DND-41 (cell line): ENCODE measurements at regions not wholly inside any gene's neighbourhood (a gene's known extent, or its start where the extent isn't known, plus 50 kb on each side); places are given as distances from the start of the nearest gene placed in this dataset.

Experiments used
- ATAC-seq: fragments of 200-7000 bp; cut with Tn5 transposase; 3 replicates; pipeline ENCODE4 v1.9.1; 2021; ENCODE audit warnings: low read depth; ENCODE audit not compliant: insufficient read depth
- DNase-seq: peaks from one replicate; pipeline ENCODE4 v3.0.0-alpha.2; 2020
- H2AFZ ChIP-seq: 2 replicates; pipeline ENCODE4 v1.6.0; 2012; ENCODE audit warnings: low read depth, low read length
- H3K27ac ChIP-seq: 2 replicates; pipeline ENCODE4 v1.5.1; 2012; ENCODE audit warnings: low read length, inconsistent platforms
- H3K27me3 ChIP-seq: fragments of 200-600 bp; sonication (generic); 2 replicates; pipeline ENCODE4 v1.6.0; 2012; ENCODE audit warnings: low read length, mild to moderate bottlenecking, inconsistent platforms; ENCODE audit not compliant: insufficient read depth, poor library complexity
- H3K36me3 ChIP-seq: 2 replicates; pipeline ENCODE4 v1.5.1; 2012; ENCODE audit warnings: low read length, inconsistent platforms; ENCODE audit not compliant: insufficient read depth
- H3K4me1 ChIP-seq: 2 replicates; pipeline ENCODE4 v1.5.1; 2012; ENCODE audit warnings: mild to moderate bottlenecking, low read length; ENCODE audit not compliant: insufficient read depth
- H3K4me2 ChIP-seq: 2 replicates; pipeline ENCODE4 v1.6.0; 2012; ENCODE audit warnings: mild to moderate bottlenecking, moderate library complexity, low read length, inconsistent platforms; ENCODE audit not compliant: insufficient read depth
- H3K4me3 ChIP-seq, 2 experiments: fragments of 200-600 bp in 1 of 2; shearing (Covaris generic) in 1 of 2; 2 replicates each; pipeline ENCODE4 v1.5.1; 2012 to 2016; ENCODE audit warnings: inconsistent platforms in 2 of 2, low read length in 2 of 2, mild to moderate bottlenecking in 2 of 2, low read depth in 1 of 2, moderate library complexity in 1 of 2
- H3K79me2 ChIP-seq: 2 replicates; pipeline ENCODE4 v1.6.0; 2012; ENCODE audit warnings: low read length, inconsistent platforms; ENCODE audit not compliant: insufficient read depth
- H3K9ac ChIP-seq: 2 replicates; pipeline ENCODE4 v1.6.0; 2012; ENCODE audit warnings: low read depth, mild to moderate bottlenecking, inconsistent platforms, low read length, moderate library complexity
- H3K9me3 ChIP-seq: 2 replicates; pipeline ENCODE4 v1.5.1; 2012; ENCODE audit warnings: low read length, moderate library complexity, mild to moderate bottlenecking, inconsistent platforms; ENCODE audit not compliant: insufficient read depth, severe bottlenecking
- H4K20me1 ChIP-seq: 2 replicates; pipeline ENCODE4 v1.6.0; 2012; ENCODE audit warnings: low read length; ENCODE audit not compliant: insufficient read depth
- EZH2 ChIP-seq: IDR thresholded peaks from 3 replicates; pipeline ENCODE4 v1.6.1; 2012; ENCODE audit warnings: borderline replicate concordance, low read depth, mild to moderate bottlenecking, moderate library complexity, low read length, inconsistent platforms; ENCODE audit not compliant: severe bottlenecking
- TF ChIP-seq, protein P1 (sequence below): IDR thresholded peaks from 2 replicates; pipeline ENCODE4 v1.5.1; 2012; ENCODE audit warnings: borderline replicate concordance, low read length, moderate library complexity, mild to moderate bottlenecking; ENCODE audit not compliant: poor library complexity, severe bottlenecking; ENCODE audit errors: extremely low read depth

DNA sequence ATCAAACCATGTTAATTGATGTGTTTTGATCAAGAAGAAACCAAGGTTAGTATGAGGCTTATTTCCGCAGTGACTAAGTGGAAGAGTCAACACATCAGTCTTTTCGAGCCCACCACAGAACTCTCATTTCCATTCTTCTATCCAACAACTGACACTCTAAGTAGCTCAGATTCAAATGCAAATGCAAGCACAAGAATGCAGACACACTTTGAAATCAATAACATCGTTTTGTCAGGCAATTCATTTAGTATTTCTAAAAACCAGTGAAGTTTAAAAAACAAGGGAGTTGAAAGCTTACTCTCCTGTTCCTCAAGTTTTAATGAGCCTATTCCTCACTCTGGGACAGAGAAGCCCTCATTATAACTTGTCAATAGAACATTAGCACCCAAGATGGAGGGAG lies 433.1 kb downstream of the ZIC3 start:
- DNase-seq (no peak), ATAC-seq (no peak)
- Histone ChIP-seq H3K9me3 (no peaks in the 10 kb centered on the region), H4K20me1 (no peaks in the 10 kb centered on the region), H3K4me2 (no peak overlapping the region), H3K27me3 (no peaks in the 10 kb centered on the region), H2AFZ (no peak overlapping the region), H3K36me3 (no peaks in the 10 kb centered on the region), H3K79me2 (no peaks in the 10 kb centered on the region), H3K4me3 (no peak overlapping the region), H3K4me1 (no peaks in the 10 kb centered on the region), H3K9ac (no peak overlapping the region), H3K27ac (no peak overlapping the region)
- TF ChIP-seq EZH2: no peak
- TF ChIP-seq, protein P1, sequence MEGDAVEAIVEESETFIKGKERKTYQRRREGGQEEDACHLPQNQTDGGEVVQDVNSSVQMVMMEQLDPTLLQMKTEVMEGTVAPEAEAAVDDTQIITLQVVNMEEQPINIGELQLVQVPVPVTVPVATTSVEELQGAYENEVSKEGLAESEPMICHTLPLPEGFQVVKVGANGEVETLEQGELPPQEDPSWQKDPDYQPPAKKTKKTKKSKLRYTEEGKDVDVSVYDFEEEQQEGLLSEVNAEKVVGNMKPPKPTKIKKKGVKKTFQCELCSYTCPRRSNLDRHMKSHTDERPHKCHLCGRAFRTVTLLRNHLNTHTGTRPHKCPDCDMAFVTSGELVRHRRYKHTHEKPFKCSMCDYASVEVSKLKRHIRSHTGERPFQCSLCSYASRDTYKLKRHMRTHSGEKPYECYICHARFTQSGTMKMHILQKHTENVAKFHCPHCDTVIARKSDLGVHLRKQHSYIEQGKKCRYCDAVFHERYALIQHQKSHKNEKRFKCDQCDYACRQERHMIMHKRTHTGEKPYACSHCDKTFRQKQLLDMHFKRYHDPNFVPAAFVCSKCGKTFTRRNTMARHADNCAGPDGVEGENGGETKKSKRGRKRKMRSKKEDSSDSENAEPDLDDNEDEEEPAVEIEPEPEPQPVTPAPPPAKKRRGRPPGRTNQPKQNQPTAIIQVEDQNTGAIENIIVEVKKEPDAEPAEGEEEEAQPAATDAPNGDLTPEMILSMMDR: no peak

DNA sequence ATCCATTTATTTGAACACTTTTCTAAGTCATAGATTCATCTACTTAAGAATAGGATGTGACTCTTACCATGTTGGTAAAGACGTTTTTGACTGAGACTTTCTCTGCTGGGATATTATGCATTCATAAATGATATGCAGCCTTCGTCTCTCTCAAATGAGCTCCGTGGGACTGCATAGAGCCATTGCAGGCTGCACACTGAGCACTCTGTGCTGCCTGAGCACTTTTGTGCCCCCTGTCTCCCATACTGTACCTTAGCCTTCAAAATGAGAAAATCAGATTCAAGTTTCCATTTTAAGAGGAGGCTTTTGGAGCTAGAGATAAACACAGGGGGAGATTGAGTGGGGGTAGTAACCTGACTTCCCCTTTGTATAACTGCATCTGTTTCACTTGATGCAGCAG lies 433.6 kb downstream of the ZIC3 start:
- Histone ChIP-seq H3K4me1 (no peaks in the 10 kb centered on the region), H3K36me3 (no peaks in the 10 kb centered on the region), H2AFZ (no peak overlapping the region), H3K9me3 (no peaks in the 10 kb centered on the region), H3K9ac (no peak overlapping the region), H3K79me2 (no peaks in the 10 kb centered on the region), H3K4me3 (no peak overlapping the region), H3K27me3 (no peaks in the 10 kb centered on the region), H4K20me1 (no peaks in the 10 kb centered on the region), H3K27ac (no peak overlapping the region), H3K4me2 (no peak overlapping the region)
- no peak for ATAC-seq
- TF ChIP-seq, protein P1: no peak
- no peak for TF ChIP-seq EZH2
- no peak for DNase-seq

DNA sequence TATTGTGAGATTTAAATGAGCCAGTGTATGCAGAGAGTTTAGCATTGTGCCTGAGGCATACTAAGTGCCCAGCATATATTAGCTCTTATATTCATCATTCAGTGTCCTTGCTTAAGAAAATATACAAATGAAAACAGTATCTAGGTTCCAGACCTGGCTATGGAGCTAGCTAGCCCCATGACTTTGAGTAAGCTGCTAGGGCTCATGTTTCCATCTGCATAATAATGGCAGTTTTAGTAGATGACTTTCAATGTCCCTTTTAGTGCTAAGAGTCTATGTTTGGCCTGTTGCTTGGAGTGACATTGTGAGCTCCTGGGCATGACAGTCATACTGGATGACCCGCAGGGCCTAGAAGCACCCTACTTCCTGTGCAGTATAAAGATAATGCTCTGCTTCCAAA lies 435.3 kb downstream of the ZIC3 start:
- DNase-seq (no peak), ATAC-seq (no peak)
- Histone ChIP-seq H3K9me3 (no peaks in the 10 kb centered on the region), H4K20me1 (no peaks in the 10 kb centered on the region), H3K27me3 (no peaks in the 10 kb centered on the region), H3K9ac (no peak overlapping the region), H3K36me3 (no peaks in the 10 kb centered on the region), H2AFZ (no peak overlapping the region), H3K4me1 (no peaks in the 10 kb centered on the region), H3K79me2 (no peaks in the 10 kb centered on the region), H3K27ac (no peak overlapping the region), H3K4me2 (no peak overlapping the region), H3K4me3 (no peak overlapping the region)
- no peak for TF ChIP-seq EZH2
- TF ChIP-seq, protein P1: no peak

DNA sequence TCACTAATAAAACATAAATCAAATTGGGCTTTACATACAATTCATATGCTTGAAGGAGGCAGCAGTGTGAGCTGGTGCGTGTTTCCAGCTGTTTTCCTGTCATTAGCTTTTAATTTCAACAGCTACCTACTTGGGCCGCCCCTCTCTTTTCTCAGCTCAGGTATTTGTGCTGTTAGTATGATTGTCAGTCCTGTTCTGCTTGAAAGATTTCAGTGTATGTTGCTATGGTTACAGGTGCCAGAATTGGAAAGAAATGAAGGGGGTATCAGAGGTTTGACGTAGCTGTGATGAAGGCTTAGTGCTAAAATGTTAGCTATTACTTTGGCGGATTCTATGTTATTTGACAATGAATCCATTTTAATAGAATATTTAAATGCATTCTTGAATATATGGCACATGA lies 440.3 kb downstream of the ZIC3 start:
- TF ChIP-seq EZH2: no peak
- TF ChIP-seq, protein P1: no peak
- ATAC-seq (no peak), DNase-seq (no peak)
- Histone ChIP-seq H2AFZ (no peak overlapping the region), H3K4me3 (no peak overlapping the region), H3K27ac (no peak overlapping the region), H3K4me2 (no peak overlapping the region), H3K27me3 (no peaks in the 10 kb centered on the region), H3K79me2 (no peaks in the 10 kb centered on the region), H3K4me1 (no peaks in the 10 kb centered on the region), H3K36me3 (no peaks in the 10 kb centered on the region), H3K9ac (no peak overlapping the region), H3K9me3 (no peaks in the 10 kb centered on the region), H4K20me1 (no peaks in the 10 kb centered on the region)
